Mucosa of descending colon (tissue), 3 donors: ENCODE measurements at regions not wholly inside any gene's neighbourhood (a gene's known extent, or its start where the extent isn't known, plus 50 kb on each side); places are given as distances from the start of the nearest gene placed in this dataset.
A peak's percentile ranks its signal among the peaks of the same experiment; 100 is the strongest.

ENCODE experiments used
- ATAC-seq: fragments of 200-7000 bp; cut with Tn5 transposase; one replicate; pipeline ENCODE4 v1.9.1; 2020; ENCODE audit warnings: mild to moderate bottlenecking, moderate library complexity
- DNase-seq, 3 donors: peaks; one replicate each; pipeline ENCODE4 v3.0.0-alpha.2; 2020
- H3K36me3 ChIP-seq: fragments of 200-600 bp; one replicate; pipeline ENCODE4 v1.8.0; 2021; ENCODE audit warnings: low read depth, mild to moderate bottlenecking
- H3K4me1 ChIP-seq: fragments of 200-600 bp; one replicate; pipeline ENCODE4 v1.8.0; 2021; ENCODE audit warnings: low read depth, mild to moderate bottlenecking
- H3K4me3 ChIP-seq: fragments of 200-600 bp; one replicate; pipeline ENCODE4 v1.8.0; 2021; ENCODE audit warnings: mild to moderate bottlenecking
- H3K9me3 ChIP-seq: fragments of 200-600 bp; one replicate; pipeline ENCODE4 v1.8.0; 2021; ENCODE audit warnings: mild to moderate bottlenecking
- CTCF ChIP-seq: fragments of 200-600 bp; IDR thresholded peaks from one replicate; pipeline ENCODE4 v1.8.0; 2022; ENCODE audit warnings: antibody characterized with exemption, mild to moderate bottlenecking
- intact Hi-C, 2 donors: fragments of 100-400 bp; cut with DNase I in 1 of 2; cut with micrococcal nuclease in 1 of 2; formaldehyde crosslinking; loops; one replicate each; pipeline versions ENCODE4 v1.11.0 to v1.11.1; 2022; cut with DNase I, micrococcal nuclease
- donor health status: DM: no; HTN: no; CAD: no; lungs with moderate emphysema.
- donor health status: DM: no; HTN: no; CAD: no.
- donor health status: DM: no; HTN: yes; CAD: no.

DNA sequence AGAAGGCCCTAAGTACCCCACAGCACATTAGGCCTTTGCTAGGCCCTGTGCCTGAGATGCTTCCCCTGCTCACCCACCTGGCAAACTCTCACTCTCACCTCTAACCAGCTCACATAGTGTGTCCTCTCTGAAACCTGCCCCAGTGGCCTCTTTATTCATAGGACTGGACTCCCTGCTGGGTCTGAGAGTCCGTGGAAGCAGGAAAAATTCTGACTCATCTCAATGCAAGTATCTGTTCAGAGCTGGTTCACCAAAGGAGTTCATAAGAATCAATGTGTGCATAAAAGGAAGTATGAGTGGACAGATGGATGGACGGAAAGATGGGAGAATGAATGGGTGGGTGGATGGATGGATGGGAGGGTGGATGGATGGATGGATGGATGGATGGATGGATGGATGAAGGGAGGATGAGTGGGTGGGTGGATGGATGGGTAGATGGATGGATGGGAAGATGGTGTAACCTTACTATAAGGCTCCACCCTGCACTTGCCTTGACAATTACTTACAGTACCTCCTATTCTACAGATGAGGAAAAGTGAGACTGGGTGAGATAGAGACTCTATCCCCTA is 111.2 kb upstream of the ZMIZ1 start:
- intact Hi-C loops = no loop called here
- Histone ChIP-seq H3K4me3 (no peak overlapping the region), H3K36me3 (no peaks in the 10 kb centered on the region), H3K9me3 (no peaks in the 10 kb centered on the region), H3K4me1 (no peaks in the 10 kb centered on the region)
- no peak for TF ChIP-seq CTCF
- ATAC-seq (no peak), DNase-seq (no peak)

- no peak for TF ChIP-seq CTCF
- Histone ChIP-seq H3K9me3 (no peaks in the 10 kb centered on the region), H3K36me3 (no peaks in the 10 kb centered on the region), H3K4me1 (no peaks in the 10 kb centered on the region), H3K4me3 (no peak overlapping the region)
- no peak for ATAC-seq
- DNase-seq = no peak
- intact Hi-C loops = no loop called here
These were observed 109.4 kb upstream of the ZMIZ1 start for GRCh38 chr10:78959217-78959923.

DNA sequence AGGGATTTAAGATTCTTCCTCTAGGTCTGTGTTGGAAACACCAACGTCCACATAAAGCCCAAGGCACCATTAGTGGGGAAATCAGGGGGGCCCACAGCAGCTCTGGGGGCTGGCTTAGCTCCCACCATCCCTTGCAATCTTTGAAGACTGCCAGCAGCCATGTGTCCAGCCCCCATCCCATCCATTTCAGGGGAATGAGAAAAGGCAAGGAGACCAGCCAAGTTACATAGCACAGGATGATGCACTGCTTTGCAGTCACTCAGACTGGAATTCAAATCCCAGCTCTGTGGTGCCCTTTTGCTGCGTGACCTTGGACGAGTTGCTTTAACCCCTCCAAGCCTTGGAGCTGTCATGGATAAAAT is 108.9 kb upstream of the ZMIZ1 start:
- no peak for ATAC-seq
- no peak for DNase-seq
- intact Hi-C loops = no loop called here
- no peaks in the 10 kb centered on the region for H3K4me1 ChIP-seq
- H3K36me3 ChIP-seq = no peaks in the 10 kb centered on the region
- H3K4me3 ChIP-seq = no peak overlapping the region
- no peak for TF ChIP-seq CTCF
- H3K9me3 ChIP-seq = no peaks in the 10 kb centered on the region

DNA sequence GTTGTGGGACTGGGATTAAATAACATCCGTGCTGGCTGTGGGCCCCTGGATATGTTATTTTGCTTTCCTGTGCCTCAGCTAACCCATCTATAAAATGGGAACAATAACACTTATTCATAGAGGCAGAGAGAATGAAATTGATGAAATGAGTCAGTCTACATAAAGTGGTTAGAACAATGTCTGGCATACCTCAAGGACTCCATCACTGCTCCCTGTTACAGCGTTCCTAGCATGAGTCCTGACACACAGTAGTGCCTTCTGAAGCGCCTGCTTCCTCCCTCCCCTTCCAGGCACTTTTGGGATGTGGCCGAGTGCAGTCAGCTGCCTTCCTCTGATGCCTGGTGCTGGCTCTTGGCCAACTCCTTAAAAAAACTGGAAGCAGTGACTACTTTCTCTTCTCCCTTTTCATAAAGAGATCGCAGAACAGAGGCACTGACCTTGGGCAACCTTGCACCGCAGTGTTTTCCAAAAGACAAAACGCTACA is 108.4 kb upstream of the ZMIZ1 start:
- Histone ChIP-seq H3K9me3 (no peaks in the 10 kb centered on the region), H3K4me1 (no peaks in the 10 kb centered on the region), H3K36me3 (no peaks in the 10 kb centered on the region), H3K4me3 (no peak overlapping the region)
- ATAC-seq (no peak), DNase-seq (peak in 2 of 3 donors; percentile 52 to 64)
- intact Hi-C loops = no loop called here
- TF ChIP-seq CTCF = no peak

DNA sequence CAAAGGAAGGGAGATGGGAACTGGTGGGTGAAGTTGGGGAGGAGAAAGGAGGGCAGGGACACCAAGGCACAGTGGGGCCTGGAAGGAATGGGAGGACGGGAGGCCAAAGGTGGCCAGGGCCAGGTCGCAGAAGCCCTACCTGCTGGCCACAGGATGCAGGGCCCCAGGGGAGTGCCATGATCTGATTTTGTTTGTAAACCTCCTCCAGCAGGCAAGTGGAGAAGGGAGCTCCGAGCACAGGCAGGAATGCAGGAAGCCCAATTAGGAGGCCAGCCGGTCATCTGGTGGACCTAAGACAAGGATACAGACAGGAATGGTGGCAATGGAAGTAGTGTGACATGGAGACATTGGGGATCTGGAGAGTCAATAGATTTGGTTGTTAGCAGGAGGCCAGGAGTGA is 107.0 kb upstream of the ZMIZ1 start:
- no peak for ATAC-seq
- no peaks in the 10 kb centered on the region for H3K4me1 ChIP-seq
- intact Hi-C loops = no loop called here
- no peaks in the 10 kb centered on the region for H3K9me3 ChIP-seq
- TF ChIP-seq CTCF = no peak
- no peak for DNase-seq
- H3K4me3 ChIP-seq = no peak overlapping the region
- no peaks in the 10 kb centered on the region for H3K36me3 ChIP-seq
